ENCODE measurements at regions not wholly inside any gene's neighbourhood (a gene's known extent, or its start where the extent isn't known, plus 50 kb on each side); places are given as distances from the start of the nearest gene placed in this dataset.

- TF ChIP-seq JUND (IDR thresholded peaks at IDR 0.05) (no peak), ZBTB33 (IDR thresholded peaks at IDR 0.05) (no peak), CTCF (IDR thresholded peaks at IDR 0.05; ENCODE audit: low read depth, low read length, missing input control) (no peak), SP1 (IDR thresholded peaks at IDR 0.05) (no peak)
These were observed 182.5 kb downstream of the NFKBIZ start for GRCh38 chr3:102031834-102032233.
